Mammary epithelial cell (primary cell): ENCODE measurements at regions not wholly inside any gene's neighbourhood (a gene's known extent, or its start where the extent isn't known, plus 50 kb on each side); places are given as distances from the start of the nearest gene placed in this dataset.

Source experiments
- CTCF ChIP-seq, 2 donors: IDR thresholded peaks in 1 of 2; conservative IDR thresholded peaks in 1 of 2; 2 replicates each; pipeline ENCODE4 v1.5.1; 2011 to 2012; ENCODE audit warnings: inconsistent platforms in 2 of 2, low read length in 2 of 2, mild to moderate bottlenecking in 2 of 2, control low read depth in 1 of 2, low read depth in 1 of 2; ENCODE audit not compliant: insufficient read depth in 1 of 2; ENCODE audit errors: extremely low read depth in 1 of 2
- EZH2 ChIP-seq: IDR thresholded peaks from 2 replicates; pipeline ENCODE4 v1.6.1; 2012; ENCODE audit warnings: low read length, inconsistent platforms, borderline replicate concordance

GRCh38 chr2:75326645-75327044 lies 127.3 kb upstream of the TACR1 start:
- no peak for TF ChIP-seq CTCF (conservative IDR thresholded peaks at IDR 0.05 in 1 of 2, IDR thresholded peaks at IDR 0.05 in 1 of 2; ENCODE audit: extremely low read depth in 1 of 2, insufficient read depth in 1 of 2, low read depth in 1 of 2, low read length in 2 of 2)
- TF ChIP-seq EZH2, result no peak
